DOHH2 (cell line): ENCODE measurements at regions not wholly inside any gene's neighbourhood (a gene's known extent, or its start where the extent isn't known, plus 50 kb on each side); places are given as distances from the start of the nearest gene placed in this dataset.

Experiments used
- H3F3A ChIP-seq: fragments of 200-600 bp; sonication (generic), shearing (Covaris generic); 2 replicates; pipeline ENCODE4 v1.6.0; 2016; ENCODE audit warnings: antibody characterized with exemption, mild to moderate bottlenecking; ENCODE audit not compliant: control insufficient read depth, insufficient read depth
- H3K27ac ChIP-seq: fragments of 200-600 bp; sonication (generic); 2 replicates; pipeline ENCODE4 v1.5.1; 2014; ENCODE audit warnings: low read depth, mild to moderate bottlenecking, low read length, moderate library complexity
- H3K27me3 ChIP-seq: fragments of 200-600 bp; sonication (generic); 2 replicates; pipeline ENCODE4 v1.6.1; 2014; ENCODE audit warnings: mild to moderate bottlenecking, low read length, mixed read lengths; ENCODE audit not compliant: control insufficient read depth
- H3K36me3 ChIP-seq: fragments of 200-600 bp; sonication (generic); 2 replicates; pipeline ENCODE4 v1.6.1; 2014; ENCODE audit warnings: mild to moderate bottlenecking, low read length, moderate library complexity, mixed read lengths; ENCODE audit not compliant: control insufficient read depth
- H3K4me1 ChIP-seq: fragments of 200-600 bp; sonication (generic); 2 replicates; pipeline ENCODE4 v1.6.1; 2014; ENCODE audit warnings: mild to moderate bottlenecking, low read length, mixed read lengths; ENCODE audit not compliant: control insufficient read depth
- H3K4me2 ChIP-seq: fragments of 200-600 bp; sonication (generic); 2 replicates; pipeline ENCODE4 v1.6.0; 2014; ENCODE audit warnings: mild to moderate bottlenecking, low read length, moderate library complexity
- H3K4me3 ChIP-seq: fragments of 200-600 bp; sonication (generic); 2 replicates; pipeline ENCODE4 v1.5.1; 2014; ENCODE audit warnings: mild to moderate bottlenecking, low read length, mixed read lengths
- H3K79me2 ChIP-seq: fragments of 200-600 bp; sonication (generic); 2 replicates; pipeline ENCODE4 v1.6.1; 2014; ENCODE audit warnings: mild to moderate bottlenecking, low read length, mixed read lengths; ENCODE audit not compliant: control insufficient read depth
- H3K9me2 ChIP-seq: fragments of 200-600 bp; sonication (generic); replicated peaks from 2 replicates; pipeline ENCODE4 v1.6.1; 2014; ENCODE audit warnings: mild to moderate bottlenecking, low read length, mixed read lengths; ENCODE audit not compliant: control insufficient read depth
- H3K9me3 ChIP-seq: fragments of 200-600 bp; sonication (generic); 2 replicates; pipeline ENCODE4 v1.6.1; 2014; ENCODE audit warnings: antibody characterized with exemption, low read length, mixed read lengths; ENCODE audit not compliant: control insufficient read depth, insufficient read depth
- H4K20me1 ChIP-seq: fragments of 200-600 bp; sonication (generic); 2 replicates; pipeline ENCODE4 v1.6.0; 2014; ENCODE audit warnings: low read depth, mild to moderate bottlenecking, antibody characterized with exemption, low read length, moderate library complexity; ENCODE audit not compliant: control insufficient read depth, insufficient read depth
- CTCF ChIP-seq: fragments of 200-600 bp; sonication (generic); IDR thresholded peaks from one replicate; pipeline ENCODE4 v1.5.1; 2014; ENCODE audit warnings: antibody characterized with exemption, mild to moderate bottlenecking, low read depth, low read length; ENCODE audit not compliant: poor library complexity, severe bottlenecking
- EZH2phosphoT487 ChIP-seq: fragments of 200-600 bp; sonication (generic); IDR thresholded peaks from 2 replicates; pipeline ENCODE4 v1.6.1; 2017; ENCODE audit warnings: borderline replicate concordance, mild to moderate bottlenecking, antibody characterized with exemption, low read length, moderate library complexity, mixed read lengths

- no peak overlapping the region for H3K4me3 ChIP-seq
- H3K9me2 ChIP-seq: no peaks in the 10 kb centered on the region
- no peaks in the 10 kb centered on the region for H3F3A ChIP-seq
- no peak overlapping the region for H3K4me2 ChIP-seq
- H3K4me1 ChIP-seq: no peaks in the 10 kb centered on the region
- no peaks in the 10 kb centered on the region for H3K79me2 ChIP-seq
- H3K27ac ChIP-seq: no peak overlapping the region
- H4K20me1 ChIP-seq: no peaks in the 10 kb centered on the region
- H3K27me3 ChIP-seq: no peaks in the 10 kb centered on the region
- no peaks in the 10 kb centered on the region for H3K9me3 ChIP-seq
- TF ChIP-seq CTCF (no peak), EZH2phosphoT487 (no peak)
- H3K36me3 ChIP-seq: no peaks in the 10 kb centered on the region
Observed at GRCh38 chr18:60134806-60135205, 235.0 kb downstream of the PMAIP1 start.

- Histone ChIP-seq H3K27ac (no peak overlapping the region), H3K79me2 (no peaks in the 10 kb centered on the region), H3K4me3 (no peak overlapping the region), H3K4me1 (no peaks in the 10 kb centered on the region), H4K20me1 (no peaks in the 10 kb centered on the region), H3K9me2 (no peaks in the 10 kb centered on the region), H3F3A (no peaks in the 10 kb centered on the region), H3K36me3 (no peaks in the 10 kb centered on the region), H3K4me2 (no peak overlapping the region), H3K9me3 (no peaks in the 10 kb centered on the region), H3K27me3 (no peaks in the 10 kb centered on the region)
- TF ChIP-seq CTCF: no peak
- no peak for TF ChIP-seq EZH2phosphoT487
Observed at GRCh38 chr18:60130284-60130683, 230.5 kb downstream of the PMAIP1 start.

GRCh38 chr18:60123031-60123430, 223.2 kb downstream of the PMAIP1 start:
- H3K9me2 ChIP-seq: no peaks in the 10 kb centered on the region
- no peak overlapping the region for H3K4me3 ChIP-seq
- H3K9me3 ChIP-seq: no peaks in the 10 kb centered on the region
- H3K4me2 ChIP-seq: no peak overlapping the region
- H3K4me1 ChIP-seq: no peaks in the 10 kb centered on the region
- H3K79me2 ChIP-seq: no peaks in the 10 kb centered on the region
- no peaks in the 10 kb centered on the region for H4K20me1 ChIP-seq
- no peak for TF ChIP-seq CTCF
- H3K27me3 ChIP-seq: no peaks in the 10 kb centered on the region
- no peaks in the 10 kb centered on the region for H3K36me3 ChIP-seq
- no peak overlapping the region for H3K27ac ChIP-seq
- H3F3A ChIP-seq: no peaks in the 10 kb centered on the region

GRCh38 chr18:60122339-60122738, 222.5 kb downstream of the PMAIP1 start:
- no peak for TF ChIP-seq CTCF
- no peak for TF ChIP-seq EZH2phosphoT487
- Histone ChIP-seq H3K27ac (no peak overlapping the region), H3K27me3 (no peaks in the 10 kb centered on the region), H3K4me3 (no peak overlapping the region), H4K20me1 (no peaks in the 10 kb centered on the region), H3K79me2 (no peaks in the 10 kb centered on the region), H3K9me2 (no peaks in the 10 kb centered on the region), H3K36me3 (no peaks in the 10 kb centered on the region), H3K4me2 (no peak overlapping the region), H3K9me3 (no peaks in the 10 kb centered on the region), H3F3A (no peaks in the 10 kb centered on the region), H3K4me1 (no peaks in the 10 kb centered on the region)
